Brain microvascular endothelial cell (primary cell): ENCODE measurements at regions not wholly inside any gene's neighbourhood (a gene's known extent, or its start where the extent isn't known, plus 50 kb on each side); places are given as distances from the start of the nearest gene placed in this dataset.

Source experiments
- DNase-seq: peaks from one replicate; pipeline ENCODE4 v3.0.0-alpha.2; 2020
- H3K27ac ChIP-seq: fragments of 250-450 bp; sonication (Bioruptor Pico); 2 replicates; pipeline ENCODE4 v1.5.1; 2020; ENCODE audit warnings: mild to moderate bottlenecking, moderate library complexity
- H3K27me3 ChIP-seq: fragments of 250-450 bp; sonication (Bioruptor Pico); replicated peaks from 2 replicates; pipeline ENCODE4 v1.5.1; 2020; ENCODE audit warnings: mild to moderate bottlenecking
- H3K36me3 ChIP-seq: fragments of 250-450 bp; sonication (Bioruptor Pico); replicated peaks from 2 replicates; pipeline ENCODE4 v1.5.1; 2020; ENCODE audit warnings: mild to moderate bottlenecking
- H3K4me3 ChIP-seq: 2 replicates; pipeline ENCODE4 v1.5.1; 2011; ENCODE audit warnings: low read depth, mild to moderate bottlenecking, control low read depth, low read length, moderate library complexity
- CTCF ChIP-seq: IDR thresholded peaks from 2 replicates; pipeline ENCODE4 v1.5.1; 2011; ENCODE audit warnings: low read depth, mild to moderate bottlenecking, moderate library complexity, low read length, control low read depth, inconsistent platforms; ENCODE audit errors: missing control alignments
- in situ Hi-C: cut with HindIII; loops from 2 replicates; pipeline ENCODE4 v1.10.0; 2017; ENCODE audit warnings: low sequenced_read_pairs, low pct_ligation_motif_present

DNA sequence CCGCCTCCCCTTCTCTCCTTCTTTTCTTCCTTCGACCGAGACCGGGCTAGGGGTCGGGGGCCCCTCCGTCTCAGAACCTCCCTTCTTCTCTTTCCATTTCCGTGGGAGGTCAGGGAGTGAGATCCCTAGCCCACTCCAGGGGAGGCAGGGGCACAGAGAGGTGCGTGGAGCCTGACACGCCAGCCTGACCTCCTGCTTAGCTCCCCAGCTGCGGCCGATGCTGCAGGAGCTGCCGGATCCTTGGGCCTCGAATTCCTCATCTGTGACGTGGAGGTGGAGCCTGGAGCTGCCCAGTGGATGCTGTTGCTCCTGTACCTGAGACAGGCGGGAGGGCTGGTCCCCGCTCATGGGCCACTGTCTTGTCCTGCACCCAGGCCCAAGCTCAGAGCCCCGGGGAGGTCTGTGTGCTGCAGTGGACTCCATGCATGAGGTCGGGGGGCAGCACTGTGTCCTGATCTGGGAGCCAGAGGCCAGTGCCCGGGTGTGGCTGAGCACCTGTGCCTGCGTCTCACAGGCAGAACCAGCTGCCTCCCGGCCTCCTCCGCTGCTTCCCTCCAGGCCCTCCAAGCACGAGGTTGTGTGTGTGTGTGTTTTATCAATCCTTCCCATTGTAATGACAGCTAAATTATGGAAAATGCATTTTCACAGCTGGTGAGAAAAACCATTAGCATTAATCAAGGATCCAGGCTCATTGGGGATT is 55.3 kb upstream of the TTC34 start:
- DNase-seq = no peak
- no peaks in the 10 kb centered on the region for H3K36me3 ChIP-seq
- H3K4me3 ChIP-seq = no peak overlapping the region
- H3K27ac ChIP-seq = no peak overlapping the region
- H3K27me3 ChIP-seq = no peaks in the 10 kb centered on the region
- in situ Hi-C loops = no loop called here
- no peak for TF ChIP-seq CTCF

DNA sequence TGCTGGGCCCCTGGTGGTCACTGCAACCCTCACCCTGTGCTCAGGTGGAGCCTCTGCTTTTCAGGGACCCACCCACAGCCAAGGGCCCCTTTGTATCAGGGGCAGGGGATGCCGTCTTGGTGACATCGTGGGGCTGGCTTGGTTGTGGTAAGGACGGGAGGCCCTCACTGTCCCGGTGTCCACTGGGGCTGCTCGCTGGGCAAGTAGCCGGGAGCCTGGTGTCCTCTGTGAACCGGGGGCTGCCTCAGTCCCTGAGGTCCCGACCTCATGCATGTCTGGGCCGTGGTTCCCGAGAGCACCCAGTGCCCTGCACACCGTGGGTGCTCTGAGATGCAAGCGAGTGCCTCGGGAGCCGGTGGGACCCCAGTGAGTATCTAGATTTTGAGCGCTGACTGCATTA is 56.0 kb upstream of the TTC34 start:
- no peak overlapping the region for H3K4me3 ChIP-seq
- in situ Hi-C loops = no loop called here

DNA sequence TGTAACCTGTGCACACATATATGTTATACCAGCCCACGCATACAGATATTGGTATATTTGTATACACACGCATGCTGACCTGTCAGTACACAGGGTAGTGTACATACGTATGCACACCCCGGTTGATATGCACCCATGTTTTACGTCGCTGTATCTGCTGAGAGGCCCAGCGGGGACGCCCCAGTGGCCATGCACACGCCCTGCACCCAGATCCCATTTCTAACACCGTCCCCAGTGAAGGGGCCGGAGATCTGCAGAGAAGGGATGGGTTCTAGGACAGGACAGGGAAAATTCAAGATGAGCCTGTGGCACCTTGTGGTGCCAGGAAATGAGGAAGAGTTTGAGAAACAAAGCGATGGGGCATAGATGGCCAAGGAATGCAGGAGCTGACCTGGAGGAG is 57.2 kb upstream of the TTC34 start:
- TF ChIP-seq CTCF = no peak
- no peak overlapping the region for H3K4me3 ChIP-seq
- no peaks in the 10 kb centered on the region for H3K36me3 ChIP-seq
- in situ Hi-C loops = no loop called here
- H3K27ac ChIP-seq = no peak overlapping the region
- DNase-seq = no peak
- no peaks in the 10 kb centered on the region for H3K27me3 ChIP-seq

More for the DNA sequence above, 56.0 kb upstream of the TTC34 start:
- no peaks in the 10 kb centered on the region for H3K27me3 ChIP-seq
- H3K36me3 ChIP-seq = no peaks in the 10 kb centered on the region
- DNase-seq = no peak
- TF ChIP-seq CTCF = no peak
- no peak overlapping the region for H3K27ac ChIP-seq

DNA sequence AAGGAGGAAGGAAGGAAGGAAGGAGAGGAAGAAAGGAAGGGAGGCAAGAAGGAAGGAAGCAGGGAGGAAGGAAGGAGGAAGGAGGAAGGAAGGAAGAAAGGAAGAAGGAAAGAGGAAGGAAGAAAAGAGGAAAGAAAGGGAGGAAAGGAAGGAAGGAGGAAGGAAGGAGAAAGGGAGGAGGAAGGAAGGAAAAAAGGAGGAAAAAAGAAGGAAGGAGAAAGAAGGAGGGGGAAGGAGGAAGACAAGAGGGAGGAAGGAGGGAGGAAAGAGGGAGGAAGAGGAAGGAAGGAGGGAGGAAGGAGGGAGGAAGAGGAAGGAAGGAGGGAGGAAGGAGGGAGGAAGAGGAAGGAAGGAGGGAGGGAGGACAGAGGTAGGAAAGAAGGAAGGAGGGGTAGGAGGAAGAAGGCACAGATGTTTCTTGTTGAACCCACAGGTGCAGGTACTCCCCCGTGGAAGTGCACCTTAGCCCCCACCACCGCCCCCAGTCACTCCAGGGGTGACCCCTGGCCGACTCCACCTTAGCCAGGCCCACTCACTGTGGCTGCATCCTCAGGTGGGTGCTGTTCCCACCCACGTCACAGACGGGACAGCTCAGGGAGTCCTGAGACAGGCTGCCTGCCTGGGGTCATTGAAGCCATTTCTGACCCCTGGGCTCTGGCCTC is 57.9 kb upstream of the TTC34 start:
- H3K27me3 ChIP-seq = no peaks in the 10 kb centered on the region
- no peak for DNase-seq
- TF ChIP-seq CTCF = no peak
- no peaks in the 10 kb centered on the region for H3K36me3 ChIP-seq
- H3K27ac ChIP-seq = no peak overlapping the region
- in situ Hi-C loops = no loop called here
- H3K4me3 ChIP-seq = no peak overlapping the region

DNA sequence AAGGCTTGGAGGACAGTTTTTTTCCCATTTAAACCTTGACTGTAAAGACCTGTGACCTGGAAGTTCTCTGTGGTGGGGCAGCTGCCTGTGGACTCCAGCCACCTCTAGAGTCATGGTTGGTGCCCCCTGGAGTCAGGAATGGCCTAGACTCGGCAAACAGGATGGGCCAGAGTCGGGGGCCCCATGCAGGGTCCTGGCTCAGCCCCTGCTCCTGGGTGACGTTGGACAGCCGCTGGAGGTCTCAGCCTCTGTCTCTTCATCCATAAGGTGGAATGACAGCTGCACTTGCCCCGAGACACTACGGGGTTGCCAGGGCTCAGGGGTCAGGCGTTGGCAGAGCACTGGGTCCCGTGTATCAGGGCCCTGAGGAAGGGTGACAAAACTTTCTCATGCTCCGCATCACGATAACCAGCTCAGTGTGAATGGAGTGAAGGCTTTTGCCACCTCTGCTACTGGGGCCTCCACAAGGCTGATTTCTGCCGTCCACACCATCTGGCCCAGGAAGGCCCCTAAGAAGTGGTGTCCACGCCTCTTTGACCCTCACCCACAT is 58.5 kb upstream of the TTC34 start:
- Histone ChIP-seq H3K36me3 (no peaks in the 10 kb centered on the region), H3K27ac (no peak overlapping the region), H3K27me3 (no peaks in the 10 kb centered on the region), H3K4me3 (no peak overlapping the region)
- in situ Hi-C loops = no loop called here
- no peak for TF ChIP-seq CTCF
- DNase-seq = no peak
